Nephron progenitor cell (in vitro differentiated cells): ENCODE measurements at regions not wholly inside any gene's neighbourhood (a gene's known extent, or its start where the extent isn't known, plus 50 kb on each side); places are given as distances from the start of the nearest gene placed in this dataset.

Source experiments
- DNase-seq: peaks from one replicate; pipeline ENCODE4 v3.0.0; 2021
- H3K27ac Mint-ChIP-seq: 2 replicates; pipeline ENCODE4 v1.8.0; 2021; ENCODE audit warnings: mild to moderate bottlenecking, moderate library complexity, mixed read lengths
- H3K27me3 Mint-ChIP-seq: 2 replicates; pipeline ENCODE4 v1.8.0; 2021; ENCODE audit warnings: mild to moderate bottlenecking, low read depth, mixed read lengths; ENCODE audit not compliant: poor library complexity
- H3K36me3 Mint-ChIP-seq: 2 replicates; pipeline ENCODE4 v1.8.0; 2021; ENCODE audit warnings: low read depth, mixed read lengths
- H3K4me1 Mint-ChIP-seq: 2 replicates; pipeline ENCODE4 v1.8.0; 2021; ENCODE audit warnings: mixed read lengths
- H3K4me3 Mint-ChIP-seq: 2 replicates; pipeline ENCODE4 v1.8.0; 2021; ENCODE audit warnings: mild to moderate bottlenecking, moderate library complexity, mixed read lengths
- H3K9me3 Mint-ChIP-seq: 2 replicates; pipeline ENCODE4 v1.8.0; 2021; ENCODE audit warnings: mild to moderate bottlenecking, moderate library complexity, mixed read lengths
- CTCF ChIP-seq: fragments of 200-600 bp; sonication (generic); IDR thresholded peaks from 2 replicates; pipeline ENCODE4 v1.5.0; 2021; ENCODE audit warnings: antibody characterized with exemption

DNA sequence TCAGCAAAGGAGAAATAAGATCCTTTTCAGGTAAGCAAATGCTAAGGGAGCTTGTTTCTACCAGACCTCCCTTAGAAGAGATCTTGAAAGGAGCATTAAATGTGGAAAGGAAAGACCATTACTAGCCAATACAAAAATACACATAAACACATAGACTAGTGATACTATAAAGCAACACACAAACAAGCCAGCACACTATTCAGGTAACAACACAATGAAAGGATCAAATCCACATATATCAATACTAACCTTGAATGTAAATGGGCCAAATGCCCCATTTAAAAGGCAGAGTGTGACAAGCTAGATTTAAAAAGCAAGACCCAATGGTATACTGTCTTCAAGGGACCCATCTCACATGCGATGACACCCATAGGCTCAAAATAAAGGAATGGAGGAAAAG lies 317.6 kb downstream of the TBL1XR1 start:
- H3K36me3 Mint-ChIP-seq = peaks cover 5% of the 10 kb centered on the region

GRCh38 chr3:176873261-176873660 lies 324.0 kb downstream of the TBL1XR1 start:
- H3K27me3 Mint-ChIP-seq = peaks cover 6% of the 10 kb centered on the region
- H3K36me3 Mint-ChIP-seq = no peaks in the 10 kb centered on the region
- H3K4me3 Mint-ChIP-seq = no peak overlapping the region
- no peak for DNase-seq
- TF ChIP-seq CTCF = no peak
- peaks cover 28% of the 10 kb centered on the region for H3K9me3 Mint-ChIP-seq
- H3K4me1 Mint-ChIP-seq = peaks cover 13% of the 10 kb centered on the region
- H3K27ac Mint-ChIP-seq = no peak overlapping the region

More for the DNA sequence above, 317.6 kb downstream of the TBL1XR1 start:
- no peak overlapping the region for H3K27ac Mint-ChIP-seq
- no peak overlapping the region for H3K4me3 Mint-ChIP-seq
- no peak for TF ChIP-seq CTCF
- DNase-seq = no peak
- peaks cover 54% of the 10 kb centered on the region for H3K9me3 Mint-ChIP-seq
- H3K4me1 Mint-ChIP-seq = peaks cover 6% of the 10 kb centered on the region
- H3K27me3 Mint-ChIP-seq = peaks cover 3% of the 10 kb centered on the region

- Mint-ChIP-seq H3K9me3 (peaks cover 29% of the 10 kb centered on the region), H3K4me3 (no peak overlapping the region), H3K36me3 (no peaks in the 10 kb centered on the region), H3K27me3 (peaks cover 6% of the 10 kb centered on the region), H3K4me1 (peaks cover 11% of the 10 kb centered on the region), H3K27ac (peak overlapping the region; percentile 53)
- TF ChIP-seq CTCF = peak; percentile 75
- peak; percentile 51 for DNase-seq
Observed at GRCh38 chr3:176872771-176873209, 324.5 kb downstream of the TBL1XR1 start.

DNA sequence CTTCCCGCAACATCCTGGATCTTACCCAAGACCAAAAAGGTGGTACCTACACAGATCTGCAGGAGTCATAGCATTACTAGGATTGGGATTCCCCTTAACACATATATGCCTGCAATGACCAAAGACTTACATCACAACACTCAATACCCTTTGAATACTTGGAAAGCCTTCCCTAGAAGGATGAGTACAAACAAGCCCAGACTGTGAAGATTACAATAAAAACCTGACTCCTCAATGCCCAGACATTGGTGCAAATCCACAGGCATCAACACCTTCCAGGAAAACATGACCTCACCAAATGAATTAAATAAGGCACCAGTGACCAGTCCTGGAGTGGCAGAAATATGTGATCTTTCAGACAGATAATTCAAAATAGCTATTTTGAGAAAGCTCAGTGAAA lies 326.8 kb downstream of the TBL1XR1 start:
- peaks cover 11% of the 10 kb centered on the region for H3K4me1 Mint-ChIP-seq
- H3K9me3 Mint-ChIP-seq = peaks cover 42% of the 10 kb centered on the region

DNA sequence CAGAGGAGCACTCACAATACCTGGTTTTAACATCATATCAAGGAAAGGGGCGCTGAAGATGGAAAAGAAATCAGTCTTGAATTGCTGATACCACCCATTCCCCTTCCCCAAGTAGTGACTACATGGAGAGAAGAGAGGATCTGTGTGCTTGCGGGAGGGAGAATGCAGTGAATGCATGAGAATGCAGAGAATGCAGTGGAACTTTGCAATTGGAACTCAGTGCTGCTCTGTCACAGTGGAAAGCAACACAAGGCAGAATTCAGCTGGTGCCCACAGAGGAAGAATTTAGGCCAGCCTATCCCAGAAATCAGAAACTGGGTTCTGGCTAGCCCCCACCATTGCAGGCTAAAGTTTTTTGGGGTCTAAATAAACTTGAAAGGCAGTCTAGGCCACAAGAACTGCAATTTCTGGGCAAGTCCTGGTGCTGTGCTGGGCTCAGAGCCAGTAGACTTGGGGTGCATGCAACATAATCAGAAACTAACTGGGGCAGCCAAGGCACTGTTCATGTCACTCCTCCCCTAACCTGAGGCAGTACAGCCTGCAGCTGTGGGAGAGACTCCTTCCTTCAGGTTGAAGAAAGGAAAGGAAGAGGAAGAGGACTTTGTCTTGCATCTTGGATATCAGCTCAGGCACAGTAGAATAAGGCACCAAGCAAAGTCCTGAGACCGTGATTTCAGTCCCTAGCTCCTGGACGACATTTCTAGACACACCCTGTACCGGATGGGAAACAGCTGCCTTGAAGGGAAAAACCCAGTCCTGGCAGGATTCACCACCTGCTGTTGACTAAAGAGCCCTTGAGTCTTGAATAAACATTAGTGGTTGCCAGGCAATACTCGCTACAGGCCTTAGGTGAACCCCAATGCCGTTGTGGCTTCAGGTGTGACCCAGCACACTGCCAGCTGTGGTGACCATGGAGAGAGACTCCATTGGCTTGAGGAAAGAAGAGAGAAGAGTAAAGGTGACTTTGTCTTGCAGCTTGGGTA lies 329.3 kb downstream of the TBL1XR1 start:
- Mint-ChIP-seq H3K27ac (no peak overlapping the region), H3K27me3 (no peaks in the 10 kb centered on the region), H3K9me3 (peaks cover 65% of the 10 kb centered on the region), H3K4me1 (peaks cover 8% of the 10 kb centered on the region), H3K36me3 (no peaks in the 10 kb centered on the region), H3K4me3 (no peak overlapping the region)
- TF ChIP-seq CTCF = no peak
- DNase-seq = no peak

More for the DNA sequence above, 326.8 kb downstream of the TBL1XR1 start:
- TF ChIP-seq CTCF = no peak
- no peak overlapping the region for H3K4me3 Mint-ChIP-seq
- H3K27me3 Mint-ChIP-seq = peaks cover 3% of the 10 kb centered on the region
- no peaks in the 10 kb centered on the region for H3K36me3 Mint-ChIP-seq
- DNase-seq = no peak
- no peak overlapping the region for H3K27ac Mint-ChIP-seq

DNA sequence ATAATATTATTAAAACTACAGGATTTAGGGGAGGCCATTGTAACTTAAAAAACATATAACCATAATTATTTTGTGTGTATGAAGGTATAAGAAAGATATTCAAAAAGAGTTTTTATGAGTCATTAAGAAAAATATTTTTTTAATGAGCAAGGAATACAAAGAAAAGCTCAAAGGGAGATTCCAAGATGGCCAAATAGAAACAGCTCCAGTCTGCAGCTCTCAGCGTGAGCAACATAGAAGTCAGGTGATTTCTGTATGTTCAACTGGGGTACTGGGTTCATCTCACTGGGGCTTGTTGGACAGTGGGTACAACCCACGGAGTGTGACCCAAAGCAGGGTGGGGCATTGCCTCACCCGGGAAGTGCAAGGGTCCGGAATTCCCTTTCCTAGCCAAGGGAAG lies 336.1 kb downstream of the TBL1XR1 start:
- Mint-ChIP-seq H3K27me3 (peaks cover 6% of the 10 kb centered on the region), H3K4me3 (no peak overlapping the region), H3K36me3 (no peaks in the 10 kb centered on the region), H3K4me1 (no peaks in the 10 kb centered on the region), H3K27ac (no peak overlapping the region), H3K9me3 (peaks cover 41% of the 10 kb centered on the region)
- TF ChIP-seq CTCF = no peak
- no peak for DNase-seq
